Liver (tissue), 8 donors: ENCODE measurements at regions not wholly inside any gene's neighbourhood (a gene's known extent, or its start where the extent isn't known, plus 50 kb on each side); places are given as distances from the start of the nearest gene placed in this dataset.

Experiments
- DNase-seq: peaks from one replicate; pipeline ENCODE4 v3.0.0-alpha.2; 2017; ENCODE audit warnings: low spot score
- H3K27ac ChIP-seq, 2 donors: one replicate each; pipeline ENCODE4 v1.7.0; 2013; ENCODE audit warnings: inconsistent platforms in 2 of 2, low read length in 2 of 2, control low read depth in 1 of 2, low read depth in 1 of 2, mild to moderate bottlenecking in 1 of 2
- H3K27me3 ChIP-seq, 4 donors: one replicate each; pipeline versions ENCODE4 v1.6.1 to v1.7.0; 2013; ENCODE audit warnings: low read length in 3 of 4, inconsistent platforms in 1 of 4, mild to moderate bottlenecking in 1 of 4, moderate library complexity in 1 of 4; ENCODE audit not compliant: control insufficient read depth in 4 of 4, insufficient read depth in 4 of 4
- H3K36me3 ChIP-seq, 4 donors: one replicate each; pipeline versions ENCODE4 v1.6.1 to v1.7.0; 2013; ENCODE audit warnings: low read length in 3 of 4, mild to moderate bottlenecking in 3 of 4, low read depth in 1 of 4, moderate library complexity in 1 of 4; ENCODE audit not compliant: control insufficient read depth in 4 of 4, insufficient read depth in 3 of 4
- H3K4me1 ChIP-seq, 4 donors: one replicate each; pipeline versions ENCODE4 v1.6.1 to v1.7.0; 2013; ENCODE audit warnings: low read length in 3 of 4, mild to moderate bottlenecking in 3 of 4, moderate library complexity in 1 of 4; ENCODE audit not compliant: control insufficient read depth in 4 of 4, insufficient read depth in 4 of 4
- H3K4me3 ChIP-seq, 3 donors: one replicate each; pipeline versions ENCODE4 v1.6.1 to v1.7.0; 2013; ENCODE audit warnings: low read length in 3 of 3, control low read depth in 1 of 3, low read depth in 1 of 3, mild to moderate bottlenecking in 1 of 3
- H3K9ac ChIP-seq, 2 donors: one replicate each; pipeline ENCODE4 v1.7.0; 2013; ENCODE audit warnings: low read length in 2 of 2, mild to moderate bottlenecking in 2 of 2, moderate library complexity in 2 of 2, control low read depth in 1 of 2, low read depth in 1 of 2
- H3K9me3 ChIP-seq, 4 donors: one replicate each; pipeline versions ENCODE4 v1.6.1 to v1.7.0; 2013; ENCODE audit warnings: low read length in 3 of 4; ENCODE audit not compliant: control insufficient read depth in 4 of 4
- EGR1 ChIP-seq, 2 donors: IDR thresholded peaks; 2 replicates each; pipeline ENCODE4 v1.6.1; 2016 to 2018; ENCODE audit warnings: antibody characterized with exemption in 2 of 2, low read depth in 2 of 2
- FOXA1 ChIP-seq: IDR thresholded peaks from 2 replicates; pipeline ENCODE4 v1.6.1; 2016; ENCODE audit warnings: antibody characterized with exemption
- FOXA2 ChIP-seq: IDR thresholded peaks from 2 replicates; pipeline ENCODE4 v1.6.1; 2016; ENCODE audit warnings: antibody characterized with exemption
- GABPA ChIP-seq, 2 donors: IDR thresholded peaks in 1 of 2; conservative IDR thresholded peaks in 1 of 2; 2 replicates each; pipeline ENCODE4 v1.6.1; 2016; ENCODE audit warnings: antibody characterized with exemption in 2 of 2, mild to moderate bottlenecking in 1 of 2, moderate library complexity in 1 of 2
- HNF4A ChIP-seq, 2 donors: conservative IDR thresholded peaks; 2 replicates each; pipeline ENCODE4 v1.6.1; 2016; ENCODE audit warnings: antibody characterized with exemption in 2 of 2, mild to moderate bottlenecking in 2 of 2
- HNF4G ChIP-seq: IDR thresholded peaks from 2 replicates; pipeline ENCODE4 v1.6.1; 2016; ENCODE audit warnings: antibody characterized with exemption
- JUND ChIP-seq, 2 donors: IDR thresholded peaks; 2 replicates each; pipeline ENCODE4 v1.6.1; 2016; ENCODE audit warnings: antibody characterized with exemption in 2 of 2
- NR2F2 ChIP-seq: IDR thresholded peaks from 2 replicates; pipeline ENCODE4 v1.6.1; 2016; ENCODE audit warnings: antibody characterized with exemption
- RAD21 ChIP-seq, 2 donors: IDR thresholded peaks; 2 replicates each; pipeline ENCODE4 v1.6.1; 2016; ENCODE audit warnings: antibody characterized with exemption in 2 of 2, mild to moderate bottlenecking in 2 of 2
- REST ChIP-seq: IDR thresholded peaks from 2 replicates; pipeline ENCODE4 v1.6.1; 2016; ENCODE audit warnings: antibody characterized with exemption, mild to moderate bottlenecking
- RXRA ChIP-seq, 2 donors: IDR thresholded peaks; 2 replicates each; pipeline ENCODE4 v1.6.1; 2017 to 2018; ENCODE audit warnings: antibody characterized with exemption in 2 of 2, mild to moderate bottlenecking in 1 of 2
- SP1 ChIP-seq: IDR thresholded peaks from 2 replicates; pipeline ENCODE4 v1.6.1; 2018; ENCODE audit warnings: antibody characterized with exemption, mild to moderate bottlenecking
- TAF1 ChIP-seq: conservative IDR thresholded peaks from 2 replicates; pipeline ENCODE4 v1.6.1; 2016; ENCODE audit warnings: antibody characterized with exemption, mild to moderate bottlenecking
- YY1 ChIP-seq: IDR thresholded peaks from 2 replicates; pipeline ENCODE4 v1.6.1; 2016; ENCODE audit warnings: antibody characterized with exemption, mild to moderate bottlenecking
- WGBS: extraction: QIAGEN DNeasy Blood & Tissue Kit; methylation state at CpG from one replicate; pipeline ENCODE4 v1.1.7; 2013; 5-methylcytosine and 5-hydroxymethylcytosine counted together
- TF ChIP-seq, protein P1 (sequence below): IDR thresholded peaks from 2 replicates; pipeline ENCODE4 v1.6.1; 2016; ENCODE audit warnings: antibody characterized with exemption
- TF ChIP-seq, protein P2 (sequence below): IDR thresholded peaks from 2 replicates; pipeline ENCODE4 v1.6.1; 2016; ENCODE audit warnings: antibody characterized with exemption
- TF ChIP-seq, protein P3 (sequence below): IDR thresholded peaks from 2 replicates; pipeline ENCODE4 v1.6.1; 2016; ENCODE audit warnings: antibody characterized with exemption
- TF ChIP-seq, protein P4 (sequence below): fragments of 150-350 bp; IDR thresholded peaks from 2 replicates; pipeline ENCODE4 v1.5.1; 2017; ENCODE audit warnings: improper control_type of control experiment, low read depth, low read length; ENCODE audit not compliant: missing input control
- donor health status: healthy.
- donor health status: healthy.
- donor health status: healthy.
- donor health status: healthy.
- donor health status: healthy.

- Histone ChIP-seq H3K4me3 (no peak overlapping the region), H3K27me3 (no peaks in the 10 kb centered on the region), H3K9me3 (no peaks in the 10 kb centered on the region), H3K9ac (no peak overlapping the region), H3K4me1 (peaks cover 16 to 45% (median 28%) of the 10 kb centered on the region in 4 donors), H3K36me3 (no peaks in the 10 kb centered on the region), H3K27ac (peak overlapping the region; percentile 83 to 95)
- DNase-seq, result no peak
- peak; percentile 94 for TF ChIP-seq SP1
- peak; percentile 64 for TF ChIP-seq YY1
- TF ChIP-seq FOXA1, result no peak
- TF ChIP-seq, protein P1, sequence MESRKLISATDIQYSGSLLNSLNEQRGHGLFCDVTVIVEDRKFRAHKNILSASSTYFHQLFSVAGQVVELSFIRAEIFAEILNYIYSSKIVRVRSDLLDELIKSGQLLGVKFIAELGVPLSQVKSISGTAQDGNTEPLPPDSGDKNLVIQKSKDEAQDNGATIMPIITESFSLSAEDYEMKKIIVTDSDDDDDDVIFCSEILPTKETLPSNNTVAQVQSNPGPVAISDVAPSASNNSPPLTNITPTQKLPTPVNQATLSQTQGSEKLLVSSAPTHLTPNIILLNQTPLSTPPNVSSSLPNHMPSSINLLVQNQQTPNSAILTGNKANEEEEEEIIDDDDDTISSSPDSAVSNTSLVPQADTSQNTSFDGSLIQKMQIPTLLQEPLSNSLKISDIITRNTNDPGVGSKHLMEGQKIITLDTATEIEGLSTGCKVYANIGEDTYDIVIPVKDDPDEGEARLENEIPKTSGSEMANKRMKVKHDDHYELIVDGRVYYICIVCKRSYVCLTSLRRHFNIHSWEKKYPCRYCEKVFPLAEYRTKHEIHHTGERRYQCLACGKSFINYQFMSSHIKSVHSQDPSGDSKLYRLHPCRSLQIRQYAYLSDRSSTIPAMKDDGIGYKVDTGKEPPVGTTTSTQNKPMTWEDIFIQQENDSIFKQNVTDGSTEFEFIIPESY, result no peak
- peak; percentile 96 to 98 for TF ChIP-seq RXRA (IDR thresholded peaks at IDR 0.05)
- no peak for TF ChIP-seq FOXA2
- TF ChIP-seq RAD21 (IDR thresholded peaks at IDR 0.05), result peak; percentile 58 to 78
- TF ChIP-seq, protein P2, sequence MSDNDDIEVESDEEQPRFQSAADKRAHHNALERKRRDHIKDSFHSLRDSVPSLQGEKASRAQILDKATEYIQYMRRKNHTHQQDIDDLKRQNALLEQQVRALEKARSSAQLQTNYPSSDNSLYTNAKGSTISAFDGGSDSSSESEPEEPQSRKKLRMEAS, result peak; percentile 63
- TF ChIP-seq JUND (IDR thresholded peaks at IDR 0.05), result peak; percentile 37 to 68
- TF ChIP-seq, protein P3, sequence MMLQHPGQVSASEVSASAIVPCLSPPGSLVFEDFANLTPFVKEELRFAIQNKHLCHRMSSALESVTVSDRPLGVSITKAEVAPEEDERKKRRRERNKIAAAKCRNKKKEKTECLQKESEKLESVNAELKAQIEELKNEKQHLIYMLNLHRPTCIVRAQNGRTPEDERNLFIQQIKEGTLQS, result peak; percentile 72
- TF ChIP-seq EGR1 (IDR thresholded peaks at IDR 0.05; ENCODE audit: low read depth in 2 of 2), result no peak
- TF ChIP-seq HNF4A (conservative IDR thresholded peaks at IDR 0.05), result peak; percentile 88 to 93
- peak in 1 of 2 donors; percentile 14 for TF ChIP-seq GABPA (IDR thresholded peaks at IDR 0.05 in 1 of 2, conservative IDR thresholded peaks at IDR 0.05 in 1 of 2)
- TF ChIP-seq TAF1, result no peak
- TF ChIP-seq, protein P4, sequence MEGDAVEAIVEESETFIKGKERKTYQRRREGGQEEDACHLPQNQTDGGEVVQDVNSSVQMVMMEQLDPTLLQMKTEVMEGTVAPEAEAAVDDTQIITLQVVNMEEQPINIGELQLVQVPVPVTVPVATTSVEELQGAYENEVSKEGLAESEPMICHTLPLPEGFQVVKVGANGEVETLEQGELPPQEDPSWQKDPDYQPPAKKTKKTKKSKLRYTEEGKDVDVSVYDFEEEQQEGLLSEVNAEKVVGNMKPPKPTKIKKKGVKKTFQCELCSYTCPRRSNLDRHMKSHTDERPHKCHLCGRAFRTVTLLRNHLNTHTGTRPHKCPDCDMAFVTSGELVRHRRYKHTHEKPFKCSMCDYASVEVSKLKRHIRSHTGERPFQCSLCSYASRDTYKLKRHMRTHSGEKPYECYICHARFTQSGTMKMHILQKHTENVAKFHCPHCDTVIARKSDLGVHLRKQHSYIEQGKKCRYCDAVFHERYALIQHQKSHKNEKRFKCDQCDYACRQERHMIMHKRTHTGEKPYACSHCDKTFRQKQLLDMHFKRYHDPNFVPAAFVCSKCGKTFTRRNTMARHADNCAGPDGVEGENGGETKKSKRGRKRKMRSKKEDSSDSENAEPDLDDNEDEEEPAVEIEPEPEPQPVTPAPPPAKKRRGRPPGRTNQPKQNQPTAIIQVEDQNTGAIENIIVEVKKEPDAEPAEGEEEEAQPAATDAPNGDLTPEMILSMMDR, result peak; percentile 38
- peak; percentile 44 for TF ChIP-seq REST
- TF ChIP-seq NR2F2, result peak; percentile 97
- TF ChIP-seq HNF4G, result peak; percentile 59
- WGBS, result 46% methylated on average over 18 of the region's 18 CpGs
Observed at GRCh38 chr9:89655990-89656657, 51.3 kb downstream of the GADD45G start.
